A549 (cell line): ENCODE measurements at regions not wholly inside any gene's neighbourhood (a gene's known extent, or its start where the extent isn't known, plus 50 kb on each side); places are given as distances from the start of the nearest gene placed in this dataset.
A peak's percentile ranks its signal among the peaks of the same experiment; 100 is the strongest.

Experiments used
- ATAC-seq, 2 experiments: fragments of 200-7000 bp in 1 of 2; fragments of >200 bp in 1 of 2; cut with Nextera tagmentation in 1 of 2; cut with Tn5 transposase in 1 of 2; 3 replicates each; pipeline versions ENCODE4 v1.8.0 to v1.9.1; 2018 to 2020; ENCODE audit warnings: mild to moderate bottlenecking in 1 of 2, moderate library complexity in 1 of 2
- CTCF ChIA-PET: fragments of 300-600 bp; sonication (Branson Sonifier 250); formaldehyde crosslinking; extraction: SDS; loops from one replicate; lab custom pipeline; 2021; ENCODE audit warnings: antibody characterized with exemption, inconsistent platforms; lab: Yijun Ruan, JAX
- POLR2A ChIA-PET: fragments of 350-600 bp; formaldehyde crosslinking; extraction: SDS; loops from one replicate; lab custom pipeline; 2021; ENCODE audit warnings: antibody characterized with exemption, inconsistent platforms; lab: Yijun Ruan, JAX
- DNase-seq, 2 experiments: peaks; one replicate each; pipeline versions ENCODE4 v3.0.0 to v3.0.0-alpha.2; 2011 to 2016; ENCODE audit warnings: low read depth in 1 of 2, low spot score in 1 of 2
- FAIRE-seq: peaks from 2 replicates; lab custom pipeline; 2011; peaks lifted over from hg19 to GRCh38; lab: Jason Lieb, UNC
- H3K27ac ChIP-seq, 2 experiments: fragments of >200 bp; sonication (Bioruptor Twin); formaldehyde crosslinking; 3 replicates each; pipeline ENCODE4 v1.5.1; 2016 to 2017
- H3K4me1 ChIP-seq: fragments of >200 bp; sonication (Bioruptor Twin); formaldehyde crosslinking; 3 replicates; pipeline ENCODE4 v1.6.1; 2016
- H3K4me2 ChIP-seq: fragments of >200 bp; sonication (Bioruptor Twin); formaldehyde crosslinking; 3 replicates; pipeline ENCODE4 v1.6.1; 2016
- H3K4me3 ChIP-seq: fragments of >200 bp; sonication (Bioruptor Twin); formaldehyde crosslinking; 3 replicates; pipeline ENCODE4 v1.5.1; 2016
- H3K9me3 ChIP-seq: fragments of >200 bp; sonication (Bioruptor Twin); formaldehyde crosslinking; 3 replicates; pipeline ENCODE4 v1.6.1; 2016
- CHD2 ChIP-seq: fragments of 150-350 bp; IDR thresholded peaks from 2 replicates; pipeline ENCODE4 v1.6.1; 2014; ENCODE audit warnings: low read length; ENCODE audit not compliant: partially characterized antibody
- EHF ChIP-seq: fragments of 250-450 bp; sonication (Bioruptor Pico); IDR thresholded peaks from 2 replicates; pipeline ENCODE4 v1.5.0; 2020; ENCODE audit warnings: mild to moderate bottlenecking
- ESRRA ChIP-seq: fragments of 150-350 bp; IDR thresholded peaks from 2 replicates; pipeline ENCODE4 v1.6.1; 2014; ENCODE audit warnings: mild to moderate bottlenecking, low read length, borderline replicate concordance
- FOSL2 ChIP-seq, 2 experiments: fragments of 450-650 bp in 1 of 2; fragments of >200 bp in 1 of 2; sonication (Bioruptor Twin) in 1 of 2; formaldehyde crosslinking; IDR thresholded peaks; 2 replicates each; pipeline versions ENCODE4 v1.5.0 to v1.6.1; 2016 to 2020; ENCODE audit warnings: mild to moderate bottlenecking in 1 of 2, moderate library complexity in 1 of 2
- GATA3 ChIP-seq: IDR thresholded peaks from 2 replicates; pipeline ENCODE4 v1.6.1; 2012; ENCODE audit warnings: borderline replicate concordance
- HEYL ChIP-seq: fragments of 250-450 bp; sonication (Bioruptor Pico); IDR thresholded peaks from 2 replicates; pipeline ENCODE4 v1.8.0; 2021; ENCODE audit warnings: mild to moderate bottlenecking, moderate library complexity
- HOXA7 ChIP-seq: fragments of 250-450 bp; sonication (Bioruptor Pico); IDR thresholded peaks from 2 replicates; pipeline ENCODE4 v1.5.0; 2020; ENCODE audit warnings: mild to moderate bottlenecking, moderate library complexity
- JUN ChIP-seq, 2 experiments: fragments of >200 bp; sonication (Bioruptor Twin); formaldehyde crosslinking; IDR thresholded peaks; 2 replicates in 1 of 2; 3 replicates in 1 of 2; pipeline ENCODE4 v1.6.1; 2016 to 2017
- JUNB ChIP-seq: fragments of >200 bp; sonication (Bioruptor Twin); formaldehyde crosslinking; IDR thresholded peaks from 2 replicates; pipeline ENCODE4 v1.6.1; 2016
- KDM1A ChIP-seq: fragments of 200-600 bp; sonication (generic); IDR thresholded peaks from 2 replicates; pipeline ENCODE4 v1.6.1; 2016; ENCODE audit warnings: low read depth, mild to moderate bottlenecking
- NFE2L2 ChIP-seq: fragments of 150-350 bp; conservative IDR thresholded peaks from 2 replicates; pipeline ENCODE4 v1.6.1; 2014; ENCODE audit warnings: low read length
- NR3C1 ChIP-seq: fragments of >200 bp; sonication (Bioruptor Twin); formaldehyde crosslinking; IDR thresholded peaks from 3 replicates; pipeline ENCODE4 v1.6.1; 2017
- PHF8 ChIP-seq: fragments of 200-600 bp; sonication (generic); IDR thresholded peaks from 2 replicates; pipeline ENCODE4 v1.6.1; 2016; ENCODE audit warnings: low read depth, mild to moderate bottlenecking, antibody characterized with exemption, moderate library complexity, borderline replicate concordance
- POLR2A ChIP-seq: IDR thresholded peaks from 2 replicates; pipeline ENCODE4 v1.6.1; 2012; ENCODE audit warnings: mild to moderate bottlenecking, low read length
- RNF2 ChIP-seq: fragments of 200-600 bp; sonication (generic); IDR thresholded peaks from 2 replicates; pipeline ENCODE4 v1.6.1; 2016; ENCODE audit warnings: low read depth, mild to moderate bottlenecking, antibody characterized with exemption, moderate library complexity, borderline replicate concordance
- SMC3 ChIP-seq: fragments of >200 bp; sonication (Bioruptor Twin); formaldehyde crosslinking; IDR thresholded peaks from 3 replicates; pipeline ENCODE4 v1.6.1; 2018; ENCODE audit warnings: inconsistent platforms
- SREBF2 ChIP-seq: fragments of 450-650 bp; IDR thresholded peaks from 2 replicates; pipeline ENCODE4 v1.6.1; 2014; ENCODE audit warnings: mild to moderate bottlenecking, moderate library complexity
- TFCP2L1 ChIP-seq: fragments of 250-450 bp; sonication (Bioruptor Pico); IDR thresholded peaks from 2 replicates; pipeline ENCODE4 v1.5.0; 2021; ENCODE audit warnings: mild to moderate bottlenecking
- ZC3H11A ChIP-seq: fragments of 450-650 bp; IDR thresholded peaks from 2 replicates; pipeline ENCODE4 v1.6.1; 2014; ENCODE audit warnings: antibody characterized with exemption, mild to moderate bottlenecking
- ZSCAN20 ChIP-seq: fragments of 250-450 bp; sonication (Bioruptor Pico); IDR thresholded peaks from 2 replicates; pipeline ENCODE4 v1.8.0; 2022; ENCODE audit warnings: mild to moderate bottlenecking, moderate library complexity
- TF ChIP-seq, protein P1 (sequence below): fragments of >200 bp; sonication (Bioruptor Twin); formaldehyde crosslinking; IDR thresholded peaks from 2 replicates; pipeline ENCODE4 v1.6.1; 2016
- TF ChIP-seq, protein P2 (sequence below): fragments of 250-450 bp; sonication (Bioruptor Pico); IDR thresholded peaks from 2 replicates; pipeline ENCODE4 v1.5.0; 2020; ENCODE audit warnings: low read depth, mild to moderate bottlenecking, moderate library complexity
- TF ChIP-seq, protein P3 (sequence below): IDR thresholded peaks from 2 replicates; pipeline ENCODE4 v1.6.1; 2012
- TF ChIP-seq, protein P4 (sequence below): fragments of 450-650 bp; IDR thresholded peaks from 2 replicates; pipeline ENCODE4 v1.6.1; 2014; ENCODE audit warnings: antibody characterized with exemption
- TF ChIP-seq, protein P5 (sequence below): fragments of 150-350 bp; IDR thresholded peaks from 2 replicates; pipeline ENCODE4 v1.6.1; 2014; ENCODE audit warnings: low read depth, mild to moderate bottlenecking, low read length
- TF ChIP-seq, protein P6 (sequence below): fragments of 250-450 bp; sonication (Bioruptor Pico); IDR thresholded peaks from 2 replicates; pipeline ENCODE4 v1.5.0; 2021; ENCODE audit warnings: mild to moderate bottlenecking, moderate library complexity, borderline replicate concordance
- TF ChIP-seq, protein P7 (sequence below): IDR thresholded peaks from 2 replicates; pipeline ENCODE4 v1.6.1; 2012; ENCODE audit warnings: low read depth, borderline replicate concordance

DNA sequence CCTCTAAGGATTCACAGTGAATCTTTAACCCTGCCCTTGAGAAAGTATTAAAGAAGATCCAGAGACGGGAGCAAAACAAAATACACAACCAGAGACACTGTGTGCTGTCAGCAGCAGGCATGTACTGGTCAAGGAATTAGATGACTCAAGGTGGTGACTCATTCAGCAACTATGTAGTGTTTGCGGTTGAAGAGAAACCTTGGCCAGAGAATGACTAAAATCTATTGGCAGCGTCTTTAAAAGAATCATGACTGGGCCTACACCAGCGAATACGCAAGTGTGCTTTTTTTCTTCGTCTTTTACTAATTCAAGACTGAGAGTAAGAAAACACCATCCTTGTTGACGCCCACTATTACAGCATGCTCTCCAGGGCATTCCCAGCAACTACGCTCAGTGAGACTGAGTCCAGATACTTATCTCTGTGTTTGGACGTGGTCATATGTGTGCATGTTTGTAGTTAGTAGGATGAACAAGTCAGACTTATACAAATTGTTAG is 72.4 kb upstream of the BACH2 start (continued):
- TF ChIP-seq FOSL2 (IDR thresholded peaks at IDR 0.05), result peak; percentile 95
- peak; percentile 99 for TF ChIP-seq FOSL2 (CRISPR knock-in tag; IDR thresholded peaks at IDR 0.05)
- TF ChIP-seq, protein P1, sequence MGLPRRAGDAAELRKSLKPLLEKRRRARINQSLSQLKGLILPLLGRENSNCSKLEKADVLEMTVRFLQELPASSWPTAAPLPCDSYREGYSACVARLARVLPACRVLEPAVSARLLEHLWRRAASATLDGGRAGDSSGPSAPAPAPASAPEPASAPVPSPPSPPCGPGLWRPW, result peak; percentile 56; the same call in 1 of the 2 replicates
- TF ChIP-seq PHF8, result no peak
- TF ChIP-seq, protein P2, sequence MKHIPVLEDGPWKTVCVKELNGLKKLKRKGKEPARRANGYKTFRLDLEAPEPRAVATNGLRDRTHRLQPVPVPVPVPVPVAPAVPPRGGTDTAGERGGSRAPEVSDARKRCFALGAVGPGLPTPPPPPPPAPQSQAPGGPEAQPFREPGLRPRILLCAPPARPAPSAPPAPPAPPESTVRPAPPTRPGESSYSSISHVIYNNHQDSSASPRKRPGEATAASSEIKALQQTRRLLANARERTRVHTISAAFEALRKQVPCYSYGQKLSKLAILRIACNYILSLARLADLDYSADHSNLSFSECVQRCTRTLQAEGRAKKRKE (CRISPR knock-in tag), result no peak
- no peak for TF ChIP-seq NFE2L2
- no peak for TF ChIP-seq EHF (CRISPR knock-in tag)
- TF ChIP-seq, protein P3, sequence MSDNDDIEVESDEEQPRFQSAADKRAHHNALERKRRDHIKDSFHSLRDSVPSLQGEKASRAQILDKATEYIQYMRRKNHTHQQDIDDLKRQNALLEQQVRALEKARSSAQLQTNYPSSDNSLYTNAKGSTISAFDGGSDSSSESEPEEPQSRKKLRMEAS, result peak; percentile 86
- TF ChIP-seq JUNB, result peak; percentile 96
- TF ChIP-seq GATA3, result peak; percentile 81
- no peak for TF ChIP-seq CHD2
- TF ChIP-seq RNF2, result no peak
- no peak for TF ChIP-seq ZC3H11A
- peak; percentile 58 to 75; a peak in 3 of 5 replicates for TF ChIP-seq JUN (IDR thresholded peaks at IDR 0.05)

DNA sequence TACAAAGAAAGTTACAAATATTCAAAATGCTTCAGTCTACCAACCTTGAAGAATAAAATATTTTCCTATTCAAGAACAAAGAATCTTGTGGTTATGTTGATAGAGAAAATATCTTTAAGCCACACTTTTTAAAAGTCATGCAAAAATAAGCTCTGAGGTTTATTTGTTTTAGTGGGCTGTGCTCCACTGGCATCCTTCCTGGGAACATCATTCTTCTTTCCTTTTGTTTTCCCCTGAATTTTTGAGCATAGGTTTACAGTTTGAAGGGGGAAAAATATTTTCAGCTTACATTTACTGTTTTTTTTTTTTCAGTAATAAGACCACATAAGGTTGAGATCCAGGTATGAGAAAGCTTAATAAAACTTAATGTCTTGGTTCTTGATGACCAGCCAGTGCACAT is 72.0 kb upstream of the BACH2 start:
- DNase-seq, result no peak
- POLR2A ChIA-PET, result no interaction called here
- CTCF ChIA-PET, result interaction anchor here (0.7 kb wide), 1 partner anchor 24 kb away, joined by 3 read pairs; no protein-coding TSS in a partner anchor
- no peak overlapping the region for H3K4me3 ChIP-seq
- H3K4me2 ChIP-seq, result peak overlapping the region; percentile 65
- peaks cover 15% of the 10 kb centered on the region; the same call in 2 of the 3 replicates for H3K4me1 ChIP-seq
- peak overlapping the region; percentile 29 to 52; a peak in 4 of 6 replicates for H3K27ac ChIP-seq
- TF ChIP-seq, protein P4, sequence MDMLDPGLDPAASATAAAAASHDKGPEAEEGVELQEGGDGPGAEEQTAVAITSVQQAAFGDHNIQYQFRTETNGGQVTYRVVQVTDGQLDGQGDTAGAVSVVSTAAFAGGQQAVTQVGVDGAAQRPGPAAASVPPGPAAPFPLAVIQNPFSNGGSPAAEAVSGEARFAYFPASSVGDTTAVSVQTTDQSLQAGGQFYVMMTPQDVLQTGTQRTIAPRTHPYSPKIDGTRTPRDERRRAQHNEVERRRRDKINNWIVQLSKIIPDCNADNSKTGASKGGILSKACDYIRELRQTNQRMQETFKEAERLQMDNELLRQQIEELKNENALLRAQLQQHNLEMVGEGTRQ, result no peak
- TF ChIP-seq TFCP2L1 (CRISPR knock-in tag) (no peak), SMC3 (no peak), GATA3 (no peak), RNF2 (no peak), KDM1A (no peak), ZSCAN20 (no peak), SREBF2 (no peak), HEYL (CRISPR knock-in tag) (no peak), NR3C1 (no peak), HOXA7 (CRISPR knock-in tag) (no peak), POLR2A (no peak), ESRRA (no peak), FOSL2 (IDR thresholded peaks at IDR 0.05) (no peak), FOSL2 (CRISPR knock-in tag; IDR thresholded peaks at IDR 0.05) (no peak)
- TF ChIP-seq, protein P5, sequence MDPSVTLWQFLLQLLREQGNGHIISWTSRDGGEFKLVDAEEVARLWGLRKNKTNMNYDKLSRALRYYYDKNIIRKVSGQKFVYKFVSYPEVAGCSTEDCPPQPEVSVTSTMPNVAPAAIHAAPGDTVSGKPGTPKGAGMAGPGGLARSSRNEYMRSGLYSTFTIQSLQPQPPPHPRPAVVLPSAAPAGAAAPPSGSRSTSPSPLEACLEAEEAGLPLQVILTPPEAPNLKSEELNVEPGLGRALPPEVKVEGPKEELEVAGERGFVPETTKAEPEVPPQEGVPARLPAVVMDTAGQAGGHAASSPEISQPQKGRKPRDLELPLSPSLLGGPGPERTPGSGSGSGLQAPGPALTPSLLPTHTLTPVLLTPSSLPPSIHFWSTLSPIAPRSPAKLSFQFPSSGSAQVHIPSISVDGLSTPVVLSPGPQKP, result no peak
- TF ChIP-seq, protein P6, sequence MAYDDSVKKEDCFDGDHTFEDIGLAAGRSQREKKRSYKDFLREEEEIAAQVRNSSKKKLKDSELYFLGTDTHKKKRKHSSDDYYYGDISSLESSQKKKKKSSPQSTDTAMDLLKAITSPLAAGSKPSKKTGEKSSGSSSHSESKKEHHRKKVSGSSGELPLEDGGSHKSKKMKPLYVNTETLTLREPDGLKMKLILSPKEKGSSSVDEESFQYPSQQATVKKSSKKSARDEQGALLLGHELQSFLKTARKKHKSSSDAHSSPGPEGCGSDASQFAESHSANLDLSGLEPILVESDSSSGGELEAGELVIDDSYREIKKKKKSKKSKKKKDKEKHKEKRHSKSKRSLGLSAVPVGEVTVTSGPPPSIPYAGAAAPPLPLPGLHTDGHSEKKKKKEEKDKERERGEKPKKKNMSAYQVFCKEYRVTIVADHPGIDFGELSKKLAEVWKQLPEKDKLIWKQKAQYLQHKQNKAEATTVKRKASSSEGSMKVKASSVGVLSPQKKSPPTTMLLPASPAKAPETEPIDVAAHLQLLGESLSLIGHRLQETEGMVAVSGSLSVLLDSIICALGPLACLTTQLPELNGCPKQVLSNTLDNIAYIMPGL (CRISPR knock-in tag), result no peak
- TF ChIP-seq, protein P1, result no peak
- TF ChIP-seq, protein P2 (CRISPR knock-in tag), result no peak
- TF ChIP-seq, protein P7, sequence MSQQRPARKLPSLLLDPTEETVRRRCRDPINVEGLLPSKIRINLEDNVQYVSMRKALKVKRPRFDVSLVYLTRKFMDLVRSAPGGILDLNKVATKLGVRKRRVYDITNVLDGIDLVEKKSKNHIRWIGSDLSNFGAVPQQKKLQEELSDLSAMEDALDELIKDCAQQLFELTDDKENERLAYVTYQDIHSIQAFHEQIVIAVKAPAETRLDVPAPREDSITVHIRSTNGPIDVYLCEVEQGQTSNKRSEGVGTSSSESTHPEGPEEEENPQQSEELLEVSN, result no peak
- no peak for FAIRE-seq
- peaks cover 4% of the 10 kb centered on the region; the same call in 2 of the 3 replicates for H3K9me3 ChIP-seq
- no peak for ATAC-seq
